ENCODE measurements at regions not wholly inside any gene's neighbourhood (a gene's known extent, or its start where the extent isn't known, plus 50 kb on each side); places are given as distances from the start of the nearest gene placed in this dataset.

- TF ChIP-seq, protein P1, sequence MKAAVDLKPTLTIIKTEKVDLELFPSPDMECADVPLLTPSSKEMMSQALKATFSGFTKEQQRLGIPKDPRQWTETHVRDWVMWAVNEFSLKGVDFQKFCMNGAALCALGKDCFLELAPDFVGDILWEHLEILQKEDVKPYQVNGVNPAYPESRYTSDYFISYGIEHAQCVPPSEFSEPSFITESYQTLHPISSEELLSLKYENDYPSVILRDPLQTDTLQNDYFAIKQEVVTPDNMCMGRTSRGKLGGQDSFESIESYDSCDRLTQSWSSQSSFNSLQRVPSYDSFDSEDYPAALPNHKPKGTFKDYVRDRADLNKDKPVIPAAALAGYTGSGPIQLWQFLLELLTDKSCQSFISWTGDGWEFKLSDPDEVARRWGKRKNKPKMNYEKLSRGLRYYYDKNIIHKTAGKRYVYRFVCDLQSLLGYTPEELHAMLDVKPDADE (IDR thresholded peaks at IDR 0.05), result no peak
- TF ChIP-seq REST (IDR thresholded peaks at IDR 0.05; ENCODE audit: unreplicated experiment) (no peak), ZNF331 (CRISPR knock-in tag; IDR thresholded peaks at IDR 0.05; ENCODE audit: low read depth) (no peak)
These were observed 110.0 kb upstream of the PSMD7 start (continued) for GRCh38 chr16:74186561-74186971.

DNA sequence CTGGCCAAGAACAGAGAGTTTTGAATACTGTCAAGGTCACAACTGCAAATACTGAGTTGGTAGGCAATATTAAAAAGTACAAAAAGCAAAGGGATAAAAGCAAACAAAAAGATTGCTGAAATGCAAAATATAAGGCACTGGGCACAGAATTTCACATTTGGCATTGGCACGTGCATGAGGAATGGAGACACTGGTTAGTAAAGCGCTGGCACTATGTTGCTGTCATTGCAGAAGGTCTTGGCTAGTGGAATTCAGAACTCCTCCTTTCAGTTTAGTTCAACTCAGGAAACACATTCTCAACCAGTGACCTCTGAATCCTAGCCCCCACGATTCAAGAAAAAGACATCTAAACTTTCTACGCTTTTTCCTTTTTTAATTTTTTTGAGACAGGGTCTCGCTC, 111.8 kb upstream of the PSMD7 start:
- H3K27me3 ChIP-seq (ENCODE audit: insufficient read depth), result no peaks in the 10 kb centered on the region
- no peaks in the 10 kb centered on the region for H3F3A ChIP-seq (replicated peaks; ENCODE audit: low read depth)
- H3K4me3 Mint-ChIP-seq, result no peak overlapping the region
- no peak overlapping the region for H3K4me2 ChIP-seq
- no peaks in the 10 kb centered on the region for H3K36me3 ChIP-seq (ENCODE audit: insufficient read depth)
- no peaks in the 10 kb centered on the region for H3K4me1 ChIP-seq (ENCODE audit: insufficient read depth)
- DNase-seq (ENCODE audit: low spot score) (no peak), ATAC-seq (no peak)
- peaks cover 15% of the 10 kb centered on the region for H3K9me3 Mint-ChIP-seq
- no peaks in the 10 kb centered on the region for H4K20me1 ChIP-seq (replicated peaks; ENCODE audit: insufficient read depth)
- no peak overlapping the region for H3K27ac ChIP-seq (ENCODE audit: low read depth)
- no peak overlapping the region for H3K4me3 ChIP-seq
- H3K36me3 Mint-ChIP-seq (ENCODE audit: low read depth), result peaks cover 3% of the 10 kb centered on the region; the same call in 2 of the 3 replicates
- H3K79me2 ChIP-seq (replicated peaks; ENCODE audit: insufficient read depth), result no peaks in the 10 kb centered on the region
- H3K27me3 Mint-ChIP-seq (ENCODE audit: insufficient read depth, low read depth, poor library complexity), result peaks cover 4% of the 10 kb centered on the region
- H3K27ac Mint-ChIP-seq, result no peak overlapping the region
- H3K4me1 Mint-ChIP-seq, result no peaks in the 10 kb centered on the region
- no peak overlapping the region for H2AFZ ChIP-seq
- 0 out of 2 replicates have a peak, but pooled peaks cover 2% of the 10 kb centered on the region for H3K9me2 ChIP-seq (ENCODE audit: insufficient read depth)
- TF ChIP-seq ZNF114 (CRISPR knock-in tag; IDR thresholded peaks at IDR 0.05), result no peak
- no peak for TF ChIP-seq CTCF (conservative IDR thresholded peaks at IDR 0.05; ENCODE audit: low read depth in 2 of 2)
- TF ChIP-seq NANOG (IDR thresholded peaks at IDR 0.05; ENCODE audit: borderline replicate concordance), result no peak
- no peak for TF ChIP-seq JUNB (IDR thresholded peaks at IDR 0.05; ENCODE audit: unreplicated experiment)
- no peak for TF ChIP-seq ZNF331 (CRISPR knock-in tag; IDR thresholded peaks at IDR 0.05; ENCODE audit: low read depth)
- TF ChIP-seq, protein P1 (IDR thresholded peaks at IDR 0.05), result no peak
- TF ChIP-seq POLR2AphosphoS5 (IDR thresholded peaks at IDR 0.05; ENCODE audit: low read depth), result no peak
- no peak for TF ChIP-seq CREB1 (CRISPR knock-in tag; IDR thresholded peaks at IDR 0.05; ENCODE audit: low read depth)
- TF ChIP-seq, protein P2, sequence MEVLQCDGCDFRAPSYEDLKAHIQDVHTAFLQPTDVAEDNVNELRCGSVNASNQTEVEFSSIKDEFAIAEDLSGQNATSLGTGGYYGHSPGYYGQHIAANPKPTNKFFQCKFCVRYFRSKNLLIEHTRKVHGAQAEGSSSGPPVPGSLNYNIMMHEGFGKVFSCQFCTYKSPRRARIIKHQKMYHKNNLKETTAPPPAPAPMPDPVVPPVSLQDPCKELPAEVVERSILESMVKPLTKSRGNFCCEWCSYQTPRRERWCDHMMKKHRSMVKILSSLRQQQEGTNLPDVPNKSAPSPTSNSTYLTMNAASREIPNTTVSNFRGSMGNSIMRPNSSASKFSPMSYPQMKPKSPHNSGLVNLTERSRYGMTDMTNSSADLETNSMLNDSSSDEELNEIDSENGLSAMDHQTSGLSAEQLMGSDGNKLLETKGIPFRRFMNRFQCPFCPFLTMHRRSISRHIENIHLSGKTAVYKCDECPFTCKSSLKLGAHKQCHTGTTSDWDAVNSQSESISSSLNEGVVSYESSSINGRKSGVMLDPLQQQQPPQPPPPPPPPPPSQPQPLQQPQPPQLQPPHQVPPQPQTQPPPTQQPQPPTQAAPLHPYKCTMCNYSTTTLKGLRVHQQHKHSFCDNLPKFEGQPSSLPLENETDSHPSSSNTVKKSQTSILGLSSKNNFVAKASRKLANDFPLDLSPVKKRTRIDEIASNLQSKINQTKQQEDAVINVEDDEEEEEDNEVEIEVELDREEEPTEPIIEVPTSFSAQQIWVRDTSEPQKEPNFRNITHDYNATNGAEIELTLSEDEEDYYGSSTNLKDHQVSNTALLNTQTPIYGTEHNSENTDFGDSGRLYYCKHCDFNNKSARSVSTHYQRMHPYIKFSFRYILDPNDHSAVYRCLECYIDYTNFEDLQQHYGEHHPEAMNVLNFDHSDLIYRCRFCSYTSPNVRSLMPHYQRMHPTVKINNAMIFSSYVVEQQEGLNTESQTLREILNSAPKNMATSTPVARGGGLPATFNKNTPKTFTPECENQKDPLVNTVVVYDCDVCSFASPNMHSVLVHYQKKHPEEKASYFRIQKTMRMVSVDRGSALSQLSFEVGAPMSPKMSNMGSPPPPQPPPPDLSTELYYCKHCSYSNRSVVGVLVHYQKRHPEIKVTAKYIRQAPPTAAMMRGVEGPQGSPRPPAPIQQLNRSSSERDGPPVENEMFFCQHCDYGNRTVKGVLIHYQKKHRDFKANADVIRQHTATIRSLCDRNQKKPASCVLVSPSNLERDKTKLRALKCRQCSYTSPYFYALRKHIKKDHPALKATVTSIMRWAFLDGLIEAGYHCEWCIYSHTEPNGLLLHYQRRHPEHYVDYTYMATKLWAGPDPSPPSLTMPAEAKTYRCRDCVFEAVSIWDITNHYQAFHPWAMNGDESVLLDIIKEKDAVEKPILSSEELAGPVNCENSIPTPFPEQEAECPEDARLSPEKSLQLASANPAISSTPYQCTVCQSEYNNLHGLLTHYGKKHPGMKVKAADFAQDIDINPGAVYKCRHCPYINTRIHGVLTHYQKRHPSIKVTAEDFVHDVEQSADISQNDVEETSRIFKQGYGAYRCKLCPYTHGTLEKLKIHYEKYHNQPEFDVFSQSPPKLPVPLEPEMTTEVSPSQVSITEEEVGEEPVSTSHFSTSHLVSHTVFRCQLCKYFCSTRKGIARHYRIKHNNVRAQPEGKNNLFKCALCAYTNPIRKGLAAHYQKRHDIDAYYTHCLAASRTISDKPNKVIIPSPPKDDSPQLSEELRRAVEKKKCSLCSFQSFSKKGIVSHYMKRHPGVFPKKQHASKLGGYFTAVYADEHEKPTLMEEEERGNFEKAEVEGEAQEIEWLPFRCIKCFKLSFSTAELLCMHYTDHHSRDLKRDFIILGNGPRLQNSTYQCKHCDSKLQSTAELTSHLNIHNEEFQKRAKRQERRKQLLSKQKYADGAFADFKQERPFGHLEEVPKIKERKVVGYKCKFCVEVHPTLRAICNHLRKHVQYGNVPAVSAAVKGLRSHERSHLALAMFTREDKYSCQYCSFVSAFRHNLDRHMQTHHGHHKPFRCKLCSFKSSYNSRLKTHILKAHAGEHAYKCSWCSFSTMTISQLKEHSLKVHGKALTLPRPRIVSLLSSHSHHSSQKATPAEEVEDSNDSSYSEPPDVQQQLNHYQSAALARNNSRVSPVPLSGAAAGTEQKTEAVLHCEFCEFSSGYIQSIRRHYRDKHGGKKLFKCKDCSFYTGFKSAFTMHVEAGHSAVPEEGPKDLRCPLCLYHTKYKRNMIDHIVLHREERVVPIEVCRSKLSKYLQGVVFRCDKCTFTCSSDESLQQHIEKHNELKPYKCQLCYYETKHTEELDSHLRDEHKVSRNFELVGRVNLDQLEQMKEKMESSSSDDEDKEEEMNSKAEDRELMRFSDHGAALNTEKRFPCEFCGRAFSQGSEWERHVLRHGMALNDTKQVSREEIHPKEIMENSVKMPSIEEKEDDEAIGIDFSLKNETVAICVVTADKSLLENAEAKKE (CRISPR knock-in tag; IDR thresholded peaks at IDR 0.05), result no peak
- TF ChIP-seq EZH2phosphoT487 (IDR thresholded peaks at IDR 0.05; ENCODE audit: unreplicated experiment), result no peak
- no peak for TF ChIP-seq EZH2 (IDR thresholded peaks at IDR 0.05; ENCODE audit: low read depth, unreplicated experiment)
